HG03066 (cell line): ENCODE measurements at regions not wholly inside any gene's neighbourhood (a gene's known extent, or its start where the extent isn't known, plus 50 kb on each side); places are given as distances from the start of the nearest gene placed in this dataset.

Source experiments
- ATAC-seq: cut with Tn5 transposase; IDR thresholded peaks from one replicate; pipeline ENCODE4 v1.9.1; 2021; ENCODE audit warnings: low read depth; ENCODE audit not compliant: unreplicated experiment

DNA sequence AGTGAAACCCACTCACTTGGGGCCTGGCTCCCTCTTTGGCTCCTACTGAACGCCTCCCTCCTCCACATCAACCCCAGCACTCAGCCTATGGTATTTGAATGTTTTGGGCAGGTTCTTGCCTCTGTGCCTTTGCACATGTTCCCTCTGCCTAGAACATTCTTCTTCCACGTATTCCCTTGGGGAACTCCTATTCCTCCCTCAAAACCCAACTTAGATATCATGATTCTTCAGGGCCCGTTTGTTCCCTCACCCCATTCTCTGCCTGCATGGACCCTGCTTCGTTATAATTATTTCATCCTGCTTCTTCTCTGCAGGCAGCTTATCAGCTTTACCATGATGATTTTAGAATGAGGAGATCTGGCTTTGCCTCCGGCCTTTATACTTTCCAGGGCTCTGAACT, 215.0 kb upstream of the IER5L start:
- no peak for ATAC-seq

DNA sequence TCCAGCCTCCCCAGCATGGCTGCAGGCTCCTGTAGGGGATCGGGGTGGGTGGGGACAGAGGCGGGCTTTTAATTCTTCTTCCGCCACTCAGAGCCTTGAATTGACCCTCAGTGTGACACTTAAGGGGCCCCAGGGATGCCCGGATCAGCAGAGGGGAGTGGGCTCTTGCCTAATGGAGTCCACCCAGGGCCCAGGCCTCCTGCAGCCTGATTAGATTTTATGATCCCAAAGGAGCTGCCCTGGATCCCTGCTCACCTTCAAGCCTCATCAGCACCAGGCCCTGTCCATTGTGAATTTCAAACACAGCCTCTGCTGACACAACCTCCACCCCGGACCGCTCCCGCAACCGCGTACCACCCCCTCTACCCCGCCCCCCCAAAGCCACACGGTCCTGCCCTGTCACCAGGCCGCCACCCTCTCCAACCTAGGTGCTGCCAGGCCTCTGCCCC, 214.1 kb upstream of the IER5L start:
- no peak for ATAC-seq

DNA sequence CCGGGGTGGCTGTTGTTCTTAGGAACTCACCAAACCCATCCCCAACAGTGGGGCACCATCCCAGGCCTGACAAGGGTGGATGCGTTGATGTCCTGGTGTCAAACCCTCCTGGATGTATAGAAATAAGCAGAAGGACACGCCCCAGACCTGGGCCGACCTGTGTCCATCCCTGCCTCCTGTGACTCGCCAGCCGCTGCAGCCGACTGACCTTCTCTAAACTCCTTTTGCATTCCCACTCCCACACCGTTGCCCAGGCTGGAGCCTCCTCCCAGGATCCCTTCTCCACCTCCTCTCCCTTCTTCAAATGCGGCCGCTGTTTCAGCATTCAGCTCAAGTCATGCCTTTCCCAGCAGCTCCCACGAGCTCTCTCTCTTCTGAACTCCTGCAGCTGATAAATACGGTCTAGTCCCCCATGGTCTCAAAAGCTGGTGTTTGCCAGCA, 213.2 kb upstream of the IER5L start:
- ATAC-seq: no peak

DNA sequence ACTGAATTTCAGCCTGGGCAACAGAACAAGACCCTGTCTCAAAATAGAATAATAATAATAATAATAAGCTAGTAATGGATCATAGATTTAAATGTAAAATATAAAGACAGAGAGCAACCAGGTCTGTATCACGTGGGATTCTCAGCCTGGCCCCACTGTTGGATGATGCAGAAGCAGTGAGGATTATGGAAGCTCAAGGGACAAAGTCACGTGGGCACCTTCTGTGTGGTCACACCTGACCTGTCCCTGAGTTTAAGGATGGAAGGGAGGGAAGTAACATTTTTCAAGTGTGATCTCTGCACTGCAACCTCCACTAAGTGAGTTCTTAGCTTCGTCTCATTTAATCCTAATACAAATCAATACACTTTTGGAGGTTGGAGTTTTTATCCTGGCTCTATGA, 212.5 kb upstream of the IER5L start:
- no peak for ATAC-seq

DNA sequence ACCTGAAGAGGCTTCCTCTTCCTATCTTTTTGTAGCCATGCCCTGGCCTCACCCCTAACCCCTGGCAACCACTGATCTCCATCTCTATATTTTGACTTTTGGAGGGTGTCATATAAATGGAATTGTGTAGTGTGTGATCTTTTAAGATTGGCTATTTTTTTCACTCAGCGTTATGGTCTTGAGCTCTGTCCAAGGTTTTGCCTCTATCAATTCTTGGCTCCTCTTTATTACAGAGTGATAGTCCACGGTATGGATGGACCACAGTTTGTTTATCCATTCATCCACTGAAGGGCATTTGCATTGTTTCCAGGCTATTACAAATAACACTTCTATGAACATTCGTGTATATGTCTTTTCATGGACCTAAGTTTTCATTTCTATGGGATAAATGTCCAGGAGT, 209.8 kb upstream of the IER5L start:
- ATAC-seq: no peak

DNA sequence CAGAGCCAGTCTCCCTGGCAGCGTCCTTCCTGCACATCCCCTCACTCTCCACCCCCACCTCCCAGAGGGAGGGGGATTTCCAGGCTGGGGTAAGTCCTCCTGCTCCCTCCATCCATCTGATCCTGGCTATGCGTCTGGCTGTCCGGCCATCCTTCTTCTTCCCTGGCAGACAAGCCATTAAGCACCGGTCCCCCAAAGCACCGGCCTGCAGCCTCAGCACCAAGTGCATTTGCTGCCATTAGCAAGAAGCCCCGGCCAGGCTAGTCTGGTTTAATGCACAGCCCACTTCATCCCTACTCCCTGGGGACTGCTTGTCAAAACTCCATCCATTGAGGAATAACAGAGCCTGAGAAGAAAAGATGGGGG, 208.7 kb upstream of the IER5L start:
- ATAC-seq: no peak

DNA sequence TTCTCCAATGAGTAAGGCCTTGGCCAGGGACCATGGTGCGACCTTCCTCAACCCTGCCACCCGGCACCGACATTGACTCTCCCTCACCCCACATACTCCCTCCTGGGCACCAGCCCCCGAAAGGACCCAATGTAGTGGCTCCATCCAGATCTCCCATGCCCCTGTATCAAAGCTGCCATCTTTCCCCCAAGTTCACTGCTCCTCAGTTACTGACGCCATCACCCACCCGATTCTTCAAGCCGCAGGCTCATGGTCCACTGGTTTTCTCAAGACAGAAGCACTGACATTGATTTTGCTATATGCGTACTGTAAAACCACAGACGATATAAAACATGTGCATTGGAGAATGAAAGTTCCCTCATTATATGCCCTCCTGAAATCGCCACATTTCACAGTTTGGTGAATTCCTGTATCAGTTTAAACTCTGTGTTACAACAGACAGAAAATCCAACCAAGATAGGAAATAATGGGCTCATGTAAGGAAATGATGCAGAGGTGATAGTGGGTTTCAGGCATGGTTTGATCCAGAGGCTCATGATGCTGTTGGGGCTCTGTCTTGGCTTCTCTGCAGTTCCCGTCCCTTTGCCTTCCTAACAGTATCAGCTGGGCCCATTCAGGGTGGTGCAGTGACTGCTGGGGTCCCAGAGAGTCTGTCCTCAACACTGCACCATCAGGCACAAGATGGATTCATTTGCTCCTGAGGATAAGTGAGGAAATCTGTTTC, 207.3 kb upstream of the IER5L start:
- ATAC-seq: no peak

DNA sequence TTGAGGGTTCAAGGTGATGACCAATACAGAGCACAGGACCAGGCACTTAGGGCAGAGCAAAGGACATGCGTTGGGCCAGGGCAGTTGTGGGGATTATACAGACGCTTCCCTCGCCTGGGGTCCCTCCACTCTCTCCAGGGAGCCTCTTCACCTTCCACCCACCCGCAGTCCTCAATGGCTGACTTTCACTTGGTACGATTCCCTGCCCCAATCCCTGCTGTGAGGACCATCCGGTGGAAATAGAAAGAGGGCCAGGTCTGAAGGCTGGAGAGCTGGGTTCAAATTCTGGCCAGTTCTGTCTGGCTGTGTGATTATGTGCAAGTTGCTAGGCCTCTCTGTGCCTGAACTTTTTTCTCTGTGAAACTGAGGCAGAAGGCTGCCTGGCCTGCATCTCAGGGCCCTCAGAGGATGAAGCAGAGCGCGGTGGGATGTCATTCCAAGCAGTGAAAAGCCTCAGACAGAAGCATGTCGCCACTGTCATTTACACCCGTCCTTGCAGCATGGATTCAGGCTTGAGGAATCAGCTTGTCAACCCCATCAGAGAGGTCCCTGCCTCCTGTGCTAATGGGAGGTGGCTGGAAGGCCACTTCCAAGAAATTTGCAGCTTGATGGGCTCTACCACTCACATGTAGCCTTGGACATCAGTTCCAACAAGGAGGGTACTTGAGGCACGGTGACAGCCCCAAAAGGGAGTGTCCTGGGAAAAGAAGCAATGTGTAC, 206.6 kb upstream of the IER5L start:
- no peak for ATAC-seq

DNA sequence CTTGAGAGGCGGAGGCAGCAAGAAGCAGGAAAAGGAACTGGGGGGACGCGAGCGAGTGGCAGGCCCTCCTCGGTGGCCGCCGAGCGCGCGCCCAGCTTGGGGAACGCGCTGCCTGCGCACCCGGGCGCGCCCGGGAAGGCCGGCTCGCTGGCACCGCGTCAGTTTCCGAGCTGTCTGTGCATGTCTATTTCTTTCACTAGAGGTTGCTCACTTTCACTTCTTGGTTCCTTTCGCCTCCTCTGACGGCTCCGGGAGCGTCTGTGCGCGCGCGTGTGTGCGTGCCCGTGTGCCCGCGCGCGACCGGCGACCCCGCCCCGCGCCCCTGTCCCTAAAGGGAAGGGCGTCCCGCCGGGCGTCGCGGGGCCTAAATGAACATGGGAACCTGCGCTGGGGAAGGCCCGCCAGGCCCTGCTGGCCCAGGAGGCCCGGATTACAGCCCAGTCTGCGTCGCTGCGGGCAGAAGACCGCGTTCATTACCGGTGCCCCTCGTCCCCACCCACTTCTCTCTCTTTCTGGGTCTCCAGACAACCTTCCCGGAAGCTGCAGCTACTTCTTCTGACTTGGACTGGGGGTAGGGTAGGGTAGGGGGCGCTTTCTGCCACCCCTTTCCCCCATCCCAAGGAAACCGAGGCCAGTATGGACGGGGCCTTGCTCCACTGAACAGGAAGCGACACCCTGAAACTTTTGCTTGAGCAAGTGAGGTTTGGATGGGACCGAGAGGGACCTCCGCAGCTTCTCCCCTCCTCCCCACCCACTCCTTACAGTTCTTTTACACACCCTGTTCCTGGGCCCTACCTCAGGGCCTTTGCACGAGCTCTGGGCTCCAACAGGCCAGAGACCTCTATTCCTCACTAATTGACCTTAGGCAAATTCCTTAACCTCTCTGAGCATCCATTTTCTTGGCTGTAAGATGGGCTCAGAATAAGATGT, 205.8 kb upstream of the IER5L start:
- peak; percentile 68 for ATAC-seq

DNA sequence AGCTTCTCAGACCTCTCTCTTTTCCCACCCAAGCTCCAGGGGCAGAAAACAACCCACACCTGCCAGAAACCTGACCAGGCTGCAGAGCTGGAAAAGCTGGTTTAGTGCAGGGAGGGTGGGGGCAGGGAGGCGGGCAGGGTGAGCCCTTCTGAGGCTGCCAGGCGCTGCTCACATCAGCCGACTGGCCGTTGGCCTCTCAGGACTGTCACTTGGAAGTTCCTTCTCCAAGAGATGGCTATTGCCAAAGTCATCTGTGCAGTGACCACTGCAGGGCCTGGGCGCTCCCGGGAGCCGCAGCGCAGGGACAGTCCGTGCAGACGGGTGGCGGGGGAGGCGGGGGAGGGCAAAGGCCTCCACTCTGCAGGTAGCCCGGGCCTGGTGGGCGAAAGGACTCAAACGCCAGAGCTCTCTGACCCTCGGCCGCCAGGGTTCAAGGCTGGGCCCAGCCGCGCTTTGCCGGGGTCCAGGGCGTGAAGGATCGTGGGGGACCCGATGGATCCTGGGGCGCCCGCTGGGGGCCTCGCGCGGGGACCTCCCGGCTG, 205.0 kb upstream of the IER5L start:
- ATAC-seq: peak; percentile 21

DNA sequence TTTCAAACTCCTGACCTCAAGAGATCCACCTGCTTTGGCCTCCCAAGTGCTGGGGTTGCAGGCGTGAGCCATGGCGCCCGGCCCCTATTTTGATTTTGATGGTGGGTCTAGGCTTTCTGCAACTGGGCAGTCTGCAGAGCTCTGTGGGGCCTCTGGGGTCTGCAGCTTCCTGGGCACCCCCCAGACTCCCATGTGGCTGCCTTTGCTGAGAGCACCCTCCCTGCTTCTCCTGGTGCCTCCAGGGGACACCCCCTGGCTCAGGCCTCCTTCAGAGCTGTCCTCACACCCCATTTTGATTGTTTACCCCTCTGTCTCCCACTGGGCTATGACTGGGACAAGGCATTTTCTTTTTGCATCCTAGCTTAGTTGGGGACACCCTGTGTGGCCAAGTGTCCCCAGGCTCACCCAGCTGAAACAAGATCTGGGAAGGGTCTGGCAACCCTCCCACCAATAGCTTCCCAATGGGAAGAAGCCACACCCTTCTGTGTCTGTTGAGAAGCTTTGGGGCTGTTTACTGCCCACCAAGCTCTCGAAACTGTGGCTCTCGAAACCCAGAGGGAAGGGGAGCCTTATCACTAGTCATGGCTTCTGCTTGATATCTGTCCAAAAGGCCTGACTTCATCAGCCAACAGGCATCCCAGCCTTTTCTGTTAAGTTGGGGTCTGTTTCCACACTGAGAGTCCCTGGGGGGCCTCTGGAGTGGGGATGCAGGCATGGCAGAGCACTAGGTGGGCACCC, 204.4 kb upstream of the IER5L start:
- ATAC-seq: no peak

DNA sequence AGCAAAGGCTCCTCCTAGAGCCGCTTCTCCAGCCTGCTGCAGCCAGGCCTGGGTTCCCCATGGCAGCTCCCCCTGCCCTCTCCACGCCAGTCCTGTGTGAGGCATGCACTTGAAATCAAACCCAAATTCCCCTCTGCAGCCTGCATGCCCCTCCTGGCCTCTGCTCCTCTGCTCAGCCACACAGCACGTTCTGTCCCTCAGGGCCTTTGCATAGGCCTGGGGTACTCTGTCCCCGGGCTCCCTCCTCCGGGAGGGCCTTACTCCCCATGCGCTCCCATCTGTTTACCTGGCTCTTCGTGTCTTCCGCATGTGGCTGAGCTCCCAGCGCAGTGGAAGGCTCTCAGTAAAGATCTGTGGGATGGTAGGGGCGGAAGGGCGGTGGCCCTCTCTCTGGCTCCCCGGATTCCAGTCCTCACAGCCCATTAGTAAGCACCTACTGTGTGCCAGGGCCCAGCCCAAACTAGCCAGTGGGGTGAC, 203.5 kb upstream of the IER5L start:
- ATAC-seq: no peak

DNA sequence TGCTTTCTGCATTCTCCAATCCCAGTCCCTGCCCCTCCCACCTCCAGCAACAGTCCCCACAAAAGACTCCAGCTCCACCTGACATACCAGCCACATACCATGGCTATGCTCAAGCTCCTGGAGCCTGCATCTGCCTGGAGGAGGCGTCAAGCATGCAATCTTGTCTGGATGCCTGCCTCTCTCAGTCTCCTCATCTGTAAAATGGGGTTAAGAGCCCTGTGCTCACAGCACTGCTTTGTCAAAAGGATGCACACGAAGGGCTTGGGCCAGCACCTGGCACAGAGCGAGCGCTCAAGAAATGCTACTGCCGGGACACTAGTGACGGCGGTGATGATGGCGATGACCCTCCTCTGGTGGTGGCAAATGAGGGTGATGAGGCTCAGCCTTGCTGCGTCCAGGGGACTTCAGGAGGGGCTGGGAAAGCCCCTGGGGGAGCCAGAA, 202.9 kb upstream of the IER5L start:
- ATAC-seq: no peak

DNA sequence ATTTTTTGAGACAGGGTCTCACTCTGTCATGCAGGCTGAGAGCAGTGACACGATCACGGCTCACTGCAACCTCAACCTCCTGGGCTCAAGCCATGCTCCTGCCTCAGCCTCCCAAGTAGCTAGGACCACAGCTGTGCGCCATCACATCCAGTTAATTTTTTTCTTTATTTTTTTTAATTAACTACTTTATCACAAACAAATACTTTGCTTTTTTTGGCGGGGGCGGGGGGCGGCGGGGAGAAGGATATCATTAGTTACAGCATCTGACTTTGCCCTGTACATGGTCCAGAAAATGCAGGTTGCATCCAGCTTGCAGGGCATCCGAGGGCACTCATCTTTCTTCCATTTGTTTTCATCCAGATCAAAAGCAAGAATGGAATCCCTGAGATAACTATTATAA, 201.8 kb upstream of the IER5L start:
- ATAC-seq: no peak

DNA sequence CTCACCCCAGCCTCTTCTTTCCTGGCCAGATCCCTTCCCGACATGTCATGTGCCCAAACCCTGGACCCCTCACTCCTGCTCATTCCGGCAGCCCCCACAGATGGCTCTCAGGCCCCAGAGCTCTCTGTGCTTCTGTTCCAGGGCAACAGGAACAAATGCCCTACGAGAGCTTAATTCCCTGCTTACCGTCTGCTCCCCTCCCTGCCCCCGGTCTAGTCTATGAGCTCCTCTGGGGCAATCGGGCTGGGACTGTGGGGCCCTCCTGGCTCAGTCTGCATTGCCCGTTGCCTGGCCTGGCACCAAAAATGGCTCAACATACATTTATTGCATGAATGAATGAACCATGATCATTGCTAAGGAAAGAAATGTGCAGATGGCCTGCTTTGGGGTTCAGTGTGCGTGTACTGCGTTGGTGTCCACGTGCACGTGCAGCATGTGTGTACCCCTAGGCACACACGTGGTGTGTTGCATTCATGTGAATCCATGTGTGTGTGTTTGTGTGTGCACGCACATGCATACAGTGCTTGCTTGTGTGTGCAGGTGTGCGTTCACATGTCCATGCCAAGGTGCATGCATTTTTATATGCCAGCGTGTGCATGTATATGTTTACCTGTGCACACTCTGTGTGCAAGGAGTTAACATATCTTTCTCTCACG, 201.2 kb upstream of the IER5L start:
- ATAC-seq: no peak

DNA sequence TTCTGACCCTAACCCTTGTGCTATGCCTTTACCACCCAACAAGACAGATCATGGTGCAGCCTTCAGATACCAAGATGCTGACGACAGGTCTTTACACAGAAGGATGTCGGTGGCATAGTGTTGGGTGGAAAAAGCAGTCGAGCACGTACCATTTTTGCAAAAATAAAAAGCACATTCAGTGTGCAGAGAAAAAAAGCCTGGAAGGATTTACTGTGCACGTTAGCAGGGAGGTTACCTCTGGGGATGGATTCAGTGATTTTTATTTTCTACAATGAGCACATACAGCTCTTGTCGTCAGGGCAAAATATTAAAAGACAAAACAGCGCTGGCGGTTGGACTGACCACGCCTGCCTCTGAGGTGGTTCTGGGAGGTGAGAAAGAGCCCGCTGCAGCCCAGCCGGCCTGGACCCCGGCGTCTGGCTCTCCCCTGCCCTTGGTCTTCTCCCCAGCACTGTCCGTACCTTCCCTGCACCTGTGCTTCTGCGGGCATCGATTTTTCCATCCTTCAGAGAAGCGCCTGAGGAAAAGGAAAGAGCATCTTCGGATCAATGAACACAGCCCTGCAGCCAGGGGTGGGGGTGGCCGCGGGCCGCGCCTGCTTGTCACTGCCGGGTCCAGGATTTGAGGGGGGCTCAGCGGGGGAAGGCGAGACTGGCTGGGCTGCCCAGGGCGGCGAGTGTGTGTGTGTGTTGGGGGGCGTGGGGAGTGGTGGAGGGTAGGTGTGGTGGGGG, 200.0 kb upstream of the IER5L start:
- no peak for ATAC-seq

DNA sequence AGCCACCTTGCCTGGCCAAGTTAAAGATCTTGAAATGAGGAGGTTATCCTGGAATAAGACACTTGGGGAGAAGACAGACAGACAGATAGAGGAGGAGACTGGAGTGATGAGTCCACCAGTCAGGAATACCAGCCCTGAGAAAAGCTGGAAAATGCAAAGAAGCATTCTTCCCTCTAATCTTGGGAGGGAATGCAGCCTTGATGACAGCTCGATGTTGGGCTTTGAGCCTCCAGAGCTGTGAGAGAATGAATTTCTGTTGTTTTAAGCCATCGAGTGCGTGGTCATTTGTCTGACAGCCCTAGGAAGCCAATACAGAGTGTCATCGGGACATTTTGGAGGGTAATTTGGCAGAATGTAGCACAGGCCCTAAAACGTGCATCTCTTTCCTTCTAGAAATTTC, 199.1 kb upstream of the IER5L start:
- ATAC-seq: no peak

DNA sequence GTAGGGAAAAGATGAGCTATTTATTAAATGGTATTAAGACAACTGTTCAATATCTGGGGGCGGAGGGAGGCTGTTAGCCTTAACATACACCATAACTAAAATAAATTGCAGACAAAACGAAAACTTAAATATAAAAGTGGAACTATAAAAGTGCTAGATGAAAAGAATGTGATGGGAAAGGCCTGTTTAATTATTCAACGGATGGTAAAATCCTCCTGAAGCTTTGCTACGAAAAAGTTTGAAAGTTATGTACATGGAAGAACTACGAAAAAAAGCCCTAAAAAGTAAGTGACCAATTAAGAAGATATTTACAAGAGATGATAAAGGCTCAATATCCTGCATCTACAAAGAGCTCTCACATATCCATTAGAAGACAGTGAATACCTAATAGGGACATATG, 197.8 kb upstream of the IER5L start:
- ATAC-seq: no peak

DNA sequence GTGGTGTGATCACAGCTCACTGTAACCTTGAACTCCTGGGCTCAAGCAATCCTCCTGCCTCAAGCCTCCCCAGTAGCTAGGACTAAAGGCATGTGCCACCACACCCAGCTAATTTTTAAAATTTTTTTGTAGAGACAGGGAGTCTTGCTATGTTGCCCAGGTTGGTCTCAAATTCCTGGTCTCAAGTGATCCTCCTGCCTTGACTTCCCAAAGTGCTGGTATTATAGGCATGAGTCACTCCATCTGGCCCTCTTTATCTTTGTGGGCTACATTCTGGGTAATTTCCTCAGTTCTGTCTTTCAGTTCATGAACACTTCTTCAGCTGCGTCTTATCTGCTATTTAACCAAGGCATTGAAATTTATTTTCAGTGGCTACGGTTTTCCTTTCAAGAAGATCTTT, 196.6 kb upstream of the IER5L start:
- ATAC-seq: no peak
